ENCODE measurements at regions not wholly inside any gene's neighbourhood (a gene's known extent, or its start where the extent isn't known, plus 50 kb on each side); places are given as distances from the start of the nearest gene placed in this dataset.
"Not testable (repeated sequence)": the region's sequence is repeated elsewhere in the genome, so short reads cannot be mapped to it uniquely, and the experiment has no call there.

DNA sequence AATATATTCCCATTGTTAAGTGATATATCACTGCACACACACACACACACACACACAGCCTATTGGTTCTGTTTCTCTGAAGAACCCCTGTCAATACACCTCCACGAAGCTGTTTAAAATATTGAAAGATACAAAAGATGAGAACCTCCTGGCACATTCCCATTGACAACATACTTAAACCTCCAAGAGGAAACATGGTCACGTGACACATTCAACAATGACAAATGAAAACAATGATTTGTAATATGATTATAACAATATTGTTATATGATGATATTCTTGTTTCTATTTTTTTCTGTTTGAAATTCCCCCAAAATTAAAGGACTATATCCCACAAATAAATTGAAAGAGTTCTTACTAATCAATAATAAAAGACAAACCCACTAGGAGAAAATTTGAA is 1344.9 kb downstream of the BRD1 start (continued):
- TF ChIP-seq, protein P1, sequence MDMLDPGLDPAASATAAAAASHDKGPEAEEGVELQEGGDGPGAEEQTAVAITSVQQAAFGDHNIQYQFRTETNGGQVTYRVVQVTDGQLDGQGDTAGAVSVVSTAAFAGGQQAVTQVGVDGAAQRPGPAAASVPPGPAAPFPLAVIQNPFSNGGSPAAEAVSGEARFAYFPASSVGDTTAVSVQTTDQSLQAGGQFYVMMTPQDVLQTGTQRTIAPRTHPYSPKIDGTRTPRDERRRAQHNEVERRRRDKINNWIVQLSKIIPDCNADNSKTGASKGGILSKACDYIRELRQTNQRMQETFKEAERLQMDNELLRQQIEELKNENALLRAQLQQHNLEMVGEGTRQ (IDR thresholded peaks at IDR 0.05; ENCODE audit: low read depth, low read length): no peak
- TF ChIP-seq CHD1 (IDR thresholded peaks at IDR 0.05; ENCODE audit: low read depth, low read length) (no peak), POLR2A (IDR thresholded peaks at IDR 0.05; ENCODE audit: low read depth, low read length) (no peak), BHLHE40 (IDR thresholded peaks at IDR 0.05; ENCODE audit: low read depth, low read length) (no peak), NFE2L2 (IDR thresholded peaks at IDR 0.05; ENCODE audit: low read depth, low read length) (no peak)

DNA sequence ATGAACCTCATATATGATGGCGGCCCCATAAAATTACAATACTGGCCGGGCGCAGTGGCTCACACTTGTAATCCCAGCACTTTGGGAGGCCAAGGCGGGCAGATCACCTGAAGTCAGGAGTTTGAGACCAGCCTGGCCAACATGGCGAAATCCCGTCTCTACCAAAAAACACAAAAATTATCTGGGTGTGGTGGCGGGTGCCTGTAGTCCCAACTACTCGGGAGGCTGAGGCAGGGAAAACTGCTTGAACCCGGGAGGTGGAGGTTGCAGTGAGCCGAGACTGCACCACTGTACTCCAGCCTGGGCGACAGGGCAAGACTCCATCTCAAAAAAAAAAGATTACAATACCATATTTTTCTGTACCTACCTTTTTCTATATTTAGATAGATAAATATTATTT is 1345.5 kb downstream of the BRD1 start:
- intact Hi-C loops (cut with micrococcal nuclease); H3K9ac ChIP-seq (ENCODE audit: low read depth, low read length); H3K27me3 ChIP-seq (ENCODE audit: control insufficient read depth, insufficient read depth, low read length); H3K14ac ChIP-seq (replicated peaks; ENCODE audit: low read depth, low read length); H2AK5ac ChIP-seq (ENCODE audit: low read depth, low read length); H2AK9ac ChIP-seq (replicated peaks; ENCODE audit: low read depth, low read length, poor library complexity); H2BK20ac ChIP-seq (ENCODE audit: low read depth, low read length); H3K4me2 ChIP-seq (ENCODE audit: low read depth, low read length); dilution Hi-C loops (cut with HindIII; ENCODE audit: low sequenced_read_pairs, unreplicated experiment); ATAC-seq (ENCODE audit: low read depth); H4K20me1 ChIP-seq (ENCODE audit: insufficient read depth, low read length); in situ Hi-C loops (cut with MboI; ENCODE audit: low sequenced_read_pairs); H4K5ac ChIP-seq (ENCODE audit: low read depth, low read length); H3K4me3 ChIP-seq (ENCODE audit: insufficient read depth, low read depth, low read length); H4K91ac ChIP-seq (ENCODE audit: insufficient read depth, low read depth, low read length); H3K23ac ChIP-seq (ENCODE audit: low read depth, low read length); H3K36me3 ChIP-seq (ENCODE audit: control insufficient read depth, insufficient read depth, low read length); H3K18ac ChIP-seq (ENCODE audit: low read depth, low read length); CTCF ChIA-PET; H3K9me1 ChIP-seq (ENCODE audit: insufficient read depth, low read length); H3K56ac ChIP-seq (ENCODE audit: extremely low read depth, insufficient read depth, low read length); H3K9me3 ChIP-seq (ENCODE audit: control insufficient read depth, insufficient read depth, low read length); H4K8ac ChIP-seq (ENCODE audit: low read depth in 2 of 2, low read length in 2 of 2); DNase-seq; H2BK15ac ChIP-seq (ENCODE audit: low read depth, low read length); H3K27ac ChIP-seq (ENCODE audit: insufficient read depth, low read length); H2BK120ac ChIP-seq (ENCODE audit: low read depth, low read length); H3K79me1 ChIP-seq (ENCODE audit: low read depth in 1 of 2, low read length in 2 of 2); H3K4me1 ChIP-seq (ENCODE audit: control insufficient read depth, insufficient read depth, low read length); H3K4ac ChIP-seq (ENCODE audit: low read depth, low read length); BruUV-seq (replicated peaks); H2BK5ac ChIP-seq (ENCODE audit: low read depth, low read length, poor library complexity, severe bottlenecking); POLR2A ChIA-PET (ENCODE audit: unreplicated experiment); H2AFZ ChIP-seq (replicated peaks; ENCODE audit: low read length, poor library complexity): not testable (repeated sequence)
- WGBS, 2 experiments (ENCODE audit: extremely low coverage in 2 of 2, insufficient read length in 1 of 2): no CpG with 5 or more reads among the region's 11 CpGs

Data from IMR-90 (cell line).